GM21528 (cell line): ENCODE measurements at regions not wholly inside any gene's neighbourhood (a gene's known extent, or its start where the extent isn't known, plus 50 kb on each side); places are given as distances from the start of the nearest gene placed in this dataset.
"Not testable (repeated sequence)": the region's sequence is repeated elsewhere in the genome, so short reads cannot be mapped to it uniquely, and the experiment has no call there.

Experiments
- ATAC-seq: cut with Tn5 transposase; IDR thresholded peaks from one replicate; pipeline ENCODE4 v1.9.1; 2021; ENCODE audit warnings: mild to moderate bottlenecking, moderate library complexity; ENCODE audit not compliant: unreplicated experiment, low FRiP score

GRCh38 chr2:38152035-38152434 is 76.1 kb upstream of the CYP1B1 start:
- no peak for ATAC-seq

- no peak for ATAC-seq
Measured at GRCh38 chr2:38149531-38149930, 73.6 kb upstream of the CYP1B1 start.

GRCh38 chr2:38148501-38148900 is 72.5 kb upstream of the CYP1B1 start:
- no peak for ATAC-seq

- ATAC-seq = no peak
Measured at GRCh38 chr2:38147333-38148121, 71.6 kb upstream of the CYP1B1 start.

GRCh38 chr2:38146907-38147307 is 71.0 kb upstream of the CYP1B1 start:
- ATAC-seq = peak; percentile 80

GRCh38 chr2:38146275-38146906 is 70.4 kb upstream of the CYP1B1 start:
- ATAC-seq = peak; percentile 74

- no peak for ATAC-seq
Measured at GRCh38 chr2:38145236-38145635, 69.3 kb upstream of the CYP1B1 start.

- no peak for ATAC-seq
Measured at GRCh38 chr2:38142627-38143026, 66.7 kb upstream of the CYP1B1 start.

GRCh38 chr2:38141501-38141900 is 65.5 kb upstream of the CYP1B1 start:
- no peak for ATAC-seq

- no peak for ATAC-seq
Measured at GRCh38 chr2:38138996-38139395, 63.0 kb upstream of the CYP1B1 start.

- ATAC-seq = no peak
Measured at GRCh38 chr2:38138419-38138818, 62.5 kb upstream of the CYP1B1 start.

- ATAC-seq = not testable (repeated sequence)
Measured at GRCh38 chr2:38137958-38138357, 62.0 kb upstream of the CYP1B1 start.

GRCh38 chr2:38131676-38132075 is 55.7 kb upstream of the CYP1B1 start:
- no peak for ATAC-seq

GRCh38 chr2:38130876-38131275 is 54.9 kb upstream of the CYP1B1 start:
- no peak for ATAC-seq

- no peak for ATAC-seq
Measured at GRCh38 chr2:38129987-38130386, 54.0 kb upstream of the CYP1B1 start.

GRCh38 chr2:38129481-38129880 is 53.5 kb upstream of the CYP1B1 start:
- ATAC-seq = no peak

- ATAC-seq = no peak
Measured at GRCh38 chr2:38128653-38129052, 52.7 kb upstream of the CYP1B1 start.

GRCh38 chr2:38127277-38127676 is 51.3 kb upstream of the CYP1B1 start:
- no peak for ATAC-seq

- ATAC-seq = no peak
Measured at GRCh38 chr2:38125842-38126241, 49.9 kb upstream of the CYP1B1 start.
